ENCODE measurements at regions not wholly inside any gene's neighbourhood (a gene's known extent, or its start where the extent isn't known, plus 50 kb on each side); places are given as distances from the start of the nearest gene placed in this dataset.

GRCh38 chr6:118751072-118751471 lies 99.7 kb upstream of the CEP85L start:
- Histone ChIP-seq H3K9me3 (no peaks in the 10 kb centered on the region), H3K4me3 (no peak overlapping the region), H3K27ac (no peak overlapping the region), H3K4me1 (peaks cover 9 to 35% (median 16%) of the 10 kb centered on the region in 6 donors), H3K27me3 (replicated peaks in 1 of 7) (no peaks in the 10 kb centered on the region), H3K36me3 (no peaks in the 10 kb centered on the region)
- intact Hi-C loops (cut with DNase I; ENCODE audit: low total_unique reads): no loop called here
- WGBS, 5 donors: 91 to 98% (median 95%) methylated on average over 3 of the region's 3 CpGs
- DNase-seq: no peak
- TF ChIP-seq, protein P1, sequence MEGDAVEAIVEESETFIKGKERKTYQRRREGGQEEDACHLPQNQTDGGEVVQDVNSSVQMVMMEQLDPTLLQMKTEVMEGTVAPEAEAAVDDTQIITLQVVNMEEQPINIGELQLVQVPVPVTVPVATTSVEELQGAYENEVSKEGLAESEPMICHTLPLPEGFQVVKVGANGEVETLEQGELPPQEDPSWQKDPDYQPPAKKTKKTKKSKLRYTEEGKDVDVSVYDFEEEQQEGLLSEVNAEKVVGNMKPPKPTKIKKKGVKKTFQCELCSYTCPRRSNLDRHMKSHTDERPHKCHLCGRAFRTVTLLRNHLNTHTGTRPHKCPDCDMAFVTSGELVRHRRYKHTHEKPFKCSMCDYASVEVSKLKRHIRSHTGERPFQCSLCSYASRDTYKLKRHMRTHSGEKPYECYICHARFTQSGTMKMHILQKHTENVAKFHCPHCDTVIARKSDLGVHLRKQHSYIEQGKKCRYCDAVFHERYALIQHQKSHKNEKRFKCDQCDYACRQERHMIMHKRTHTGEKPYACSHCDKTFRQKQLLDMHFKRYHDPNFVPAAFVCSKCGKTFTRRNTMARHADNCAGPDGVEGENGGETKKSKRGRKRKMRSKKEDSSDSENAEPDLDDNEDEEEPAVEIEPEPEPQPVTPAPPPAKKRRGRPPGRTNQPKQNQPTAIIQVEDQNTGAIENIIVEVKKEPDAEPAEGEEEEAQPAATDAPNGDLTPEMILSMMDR (IDR thresholded peaks at IDR 0.05 in 8 of 11, conservative IDR thresholded peaks at IDR 0.05 in 3 of 11): no peak
- no peak for TF ChIP-seq POLR2A (IDR thresholded peaks at IDR 0.05)
- no peak for TF ChIP-seq POLR2AphosphoS5 (IDR thresholded peaks at IDR 0.05)

- Histone ChIP-seq H3K27ac (no peak overlapping the region), H3K4me1 (peaks cover 9 to 42% (median 16%) of the 10 kb centered on the region in 6 donors), H3K4me3 (no peak overlapping the region), H3K27me3 (replicated peaks in 1 of 7) (no peaks in the 10 kb centered on the region), H3K9me3 (no peaks in the 10 kb centered on the region), H3K36me3 (no peaks in the 10 kb centered on the region)
- 73 to 87% (median 80%) methylated on average over 2 of the region's 2 CpGs for WGBS, 5 donors
- TF ChIP-seq, protein P1 (IDR thresholded peaks at IDR 0.05 in 8 of 11, conservative IDR thresholded peaks at IDR 0.05 in 3 of 11): no peak
- TF ChIP-seq POLR2AphosphoS5 (IDR thresholded peaks at IDR 0.05) (no peak), POLR2A (IDR thresholded peaks at IDR 0.05) (no peak)
- intact Hi-C loops (cut with DNase I; ENCODE audit: low total_unique reads): no loop called here
- no peak for DNase-seq
Observed at GRCh38 chr6:118750143-118750542, 98.8 kb upstream of the CEP85L start.

- TF ChIP-seq POLR2AphosphoS5 (IDR thresholded peaks at IDR 0.05) (no peak), POLR2A (IDR thresholded peaks at IDR 0.05) (no peak)
- TF ChIP-seq, protein P1 (IDR thresholded peaks at IDR 0.05 in 8 of 11, conservative IDR thresholded peaks at IDR 0.05 in 3 of 11): no peak
Observed at GRCh38 chr6:118748311-118749062, 97.1 kb upstream of the CEP85L start.

DNA sequence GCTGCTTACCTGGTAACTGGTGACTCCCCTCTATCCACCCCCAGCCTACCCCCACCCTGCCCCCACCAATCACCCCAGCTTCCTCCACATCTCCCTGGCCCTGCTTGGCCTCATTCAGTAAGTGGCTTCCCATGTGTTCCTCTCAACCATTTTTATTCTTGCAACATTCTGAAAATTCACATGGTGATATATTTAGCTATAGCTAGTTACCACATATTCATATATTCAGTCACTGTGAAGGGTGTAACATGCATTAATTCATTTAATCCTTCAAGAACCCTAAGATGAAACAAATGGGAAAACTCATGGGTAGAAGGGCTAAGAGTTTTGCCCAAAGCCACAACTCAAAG lies 95.4 kb upstream of the CEP85L start:
- H3K36me3 ChIP-seq: no peaks in the 10 kb centered on the region
- no peaks in the 10 kb centered on the region for H3K9me3 ChIP-seq
- peaks cover 9 to 42% (median 16%) of the 10 kb centered on the region in 6 donors for H3K4me1 ChIP-seq
- no peak for DNase-seq
- H3K27ac ChIP-seq: peak overlapping the region in 4 of 8 donors; percentile 53 to 74 (median 60)
- intact Hi-C loops (cut with DNase I; ENCODE audit: low total_unique reads): no loop called here
- no peaks in the 10 kb centered on the region for H3K27me3 ChIP-seq (replicated peaks in 1 of 7)
- TF ChIP-seq, protein P1 (IDR thresholded peaks at IDR 0.05 in 8 of 11, conservative IDR thresholded peaks at IDR 0.05 in 3 of 11): no peak
- TF ChIP-seq POLR2A (IDR thresholded peaks at IDR 0.05) (no peak), POLR2AphosphoS5 (IDR thresholded peaks at IDR 0.05) (no peak)
- no peak overlapping the region for H3K4me3 ChIP-seq

More at GRCh38 chr6:118748311-118749062, 97.1 kb upstream of the CEP85L start:
- no peak for DNase-seq
- Histone ChIP-seq H3K27me3 (replicated peaks in 1 of 7) (no peaks in the 10 kb centered on the region), H3K4me3 (peak overlapping the region in 1 of 8 donors; percentile 24), H3K9me3 (no peaks in the 10 kb centered on the region), H3K27ac (peak overlapping the region in 4 of 8 donors; percentile 22 to 48 (median 38)), H3K4me1 (peaks cover 9 to 42% (median 16%) of the 10 kb centered on the region in 6 donors), H3K36me3 (no peaks in the 10 kb centered on the region)
- intact Hi-C loops (cut with DNase I; ENCODE audit: low total_unique reads): no loop called here
- 60 to 79% (median 73%) methylated on average over 7 to 9 of the region's 9 CpGs for WGBS, 5 donors
